OCI-LY7 (cell line): ENCODE measurements at regions not wholly inside any gene's neighbourhood (a gene's known extent, or its start where the extent isn't known, plus 50 kb on each side); places are given as distances from the start of the nearest gene placed in this dataset.

Experiments
- CTCF ChIP-seq: fragments of 200-600 bp; sonication (generic); conservative IDR thresholded peaks from 2 replicates; pipeline ENCODE4 v1.5.1; 2014; ENCODE audit warnings: mild to moderate bottlenecking, antibody characterized with exemption, low read length, moderate library complexity, mixed read lengths
- EZH2phosphoT487 ChIP-seq: fragments of 200-600 bp; sonication (generic); IDR thresholded peaks from 2 replicates; pipeline ENCODE4 v1.6.1; 2018; ENCODE audit warnings: low read depth, borderline replicate concordance, mild to moderate bottlenecking, mixed run types, antibody characterized with exemption, low read length, moderate library complexity, mixed read lengths

DNA sequence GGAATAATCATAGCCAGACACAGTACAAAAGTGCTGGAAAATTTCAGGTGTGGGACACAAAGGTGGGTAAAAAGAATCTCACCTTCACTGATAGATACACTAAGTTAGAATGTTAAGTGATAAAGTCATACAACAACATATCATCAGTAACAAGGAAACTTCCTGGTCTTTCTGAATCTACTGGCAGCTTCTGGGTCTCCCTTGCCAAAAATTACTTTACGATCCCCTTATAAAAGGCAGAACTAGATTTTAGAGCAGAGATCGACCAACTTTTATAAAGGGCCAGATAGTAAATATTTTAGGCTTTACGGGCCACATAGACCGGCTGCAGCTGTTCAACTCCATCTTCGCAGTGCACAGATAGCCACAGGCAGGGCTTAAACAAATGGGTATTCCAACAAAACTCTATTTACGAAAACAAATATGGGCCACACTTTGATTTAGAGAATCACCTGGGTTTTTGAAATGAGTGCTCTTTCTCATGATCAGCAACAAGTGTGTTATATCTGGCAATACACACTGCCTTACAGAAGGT, 159.9 kb downstream of the AASDH start:
- TF ChIP-seq CTCF (no peak), EZH2phosphoT487 (no peak)
